ENCODE measurements at regions not wholly inside any gene's neighbourhood (a gene's known extent, or its start where the extent isn't known, plus 50 kb on each side); places are given as distances from the start of the nearest gene placed in this dataset.

DNA sequence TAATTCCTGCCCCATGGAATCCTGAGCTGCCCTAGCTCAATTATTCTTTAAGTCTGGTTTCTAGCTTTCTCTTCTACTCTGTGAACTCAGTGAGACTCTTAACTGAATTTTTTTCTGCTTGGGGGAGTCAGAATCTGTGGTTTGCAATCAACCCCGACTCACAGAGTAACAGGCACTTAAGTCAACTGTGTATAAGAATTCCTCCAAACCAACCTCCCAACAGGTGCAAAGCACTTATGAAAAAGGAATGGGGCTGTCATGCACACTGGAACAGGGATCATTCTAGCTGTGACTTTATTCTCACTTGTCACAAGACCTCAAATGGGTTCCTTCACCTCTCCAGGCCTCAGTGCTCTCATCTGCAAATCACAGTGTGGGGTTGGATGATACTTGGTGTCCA, 60.3 kb upstream of the SYT6 start:
- Histone ChIP-seq H3K4ac (ENCODE audit: low read depth, low read length) (no peak overlapping the region), H3K9me3 (ENCODE audit: control insufficient read depth, insufficient read depth, low read length) (no peaks in the 10 kb centered on the region), H4K8ac (ENCODE audit: low read depth in 2 of 2, low read length in 2 of 2) (no peak overlapping the region), H3K56ac (ENCODE audit: extremely low read depth, insufficient read depth, low read length) (no peak overlapping the region), H4K91ac (ENCODE audit: insufficient read depth, low read depth, low read length) (no peak overlapping the region), H3K36me3 (ENCODE audit: control insufficient read depth, insufficient read depth, low read length) (no peaks in the 10 kb centered on the region), H2AK5ac (ENCODE audit: low read depth, low read length) (no peak overlapping the region), H3K9me1 (ENCODE audit: insufficient read depth, low read length) (peaks cover 4% of the 10 kb centered on the region), H3K9ac (ENCODE audit: low read depth, low read length) (no peak overlapping the region), H3K18ac (ENCODE audit: low read depth, low read length) (no peak overlapping the region), H4K20me1 (ENCODE audit: insufficient read depth, low read length) (no peaks in the 10 kb centered on the region), H2BK5ac (ENCODE audit: low read depth, low read length, poor library complexity, severe bottlenecking) (no peak overlapping the region), H2BK15ac (ENCODE audit: low read depth, low read length) (no peak overlapping the region), H2BK20ac (ENCODE audit: low read depth, low read length) (no peak overlapping the region), H3K79me1 (ENCODE audit: low read depth in 1 of 2, low read length in 2 of 2) (no peaks in the 10 kb centered on the region), H3K4me1 (ENCODE audit: control insufficient read depth, insufficient read depth, low read length) (no peaks in the 10 kb centered on the region), H3K27me3 (ENCODE audit: control insufficient read depth, insufficient read depth, low read length) (peaks cover 19% of the 10 kb centered on the region), H2BK120ac (ENCODE audit: low read depth, low read length) (no peak overlapping the region), H2AK9ac (replicated peaks; ENCODE audit: low read depth, low read length, poor library complexity) (no peak overlapping the region), H3K4me2 (ENCODE audit: low read depth, low read length) (no peak overlapping the region), H4K5ac (ENCODE audit: low read depth, low read length) (no peak overlapping the region), H3K14ac (replicated peaks; ENCODE audit: low read depth, low read length) (no peak overlapping the region), H3K4me3 (ENCODE audit: insufficient read depth, low read depth, low read length) (no peak overlapping the region), H3K23ac (ENCODE audit: low read depth, low read length) (no peak overlapping the region), H3K27ac (ENCODE audit: insufficient read depth, low read length) (no peak overlapping the region), H2AFZ (replicated peaks; ENCODE audit: low read length, poor library complexity) (no peak overlapping the region)
- ChIA-PET POLR2A (ENCODE audit: unreplicated experiment) (no interaction called here), CTCF (no interaction called here)
- no peak for ATAC-seq (ENCODE audit: low read depth)
- WGBS, 2 experiments (ENCODE audit: extremely low coverage in 2 of 2, insufficient read length in 1 of 2): no CpG with 5 or more reads among the region's 1 CpG
- dilution Hi-C loops (cut with HindIII; ENCODE audit: low sequenced_read_pairs, unreplicated experiment) (no loop called here), intact Hi-C loops (cut with micrococcal nuclease) (no loop called here), in situ Hi-C loops (cut with MboI; ENCODE audit: low sequenced_read_pairs) (no loop called here)
- TF ChIP-seq MXI1 (IDR thresholded peaks at IDR 0.05; ENCODE audit: borderline replicate concordance, low read depth, low read length): no peak
- TF ChIP-seq, protein P1, sequence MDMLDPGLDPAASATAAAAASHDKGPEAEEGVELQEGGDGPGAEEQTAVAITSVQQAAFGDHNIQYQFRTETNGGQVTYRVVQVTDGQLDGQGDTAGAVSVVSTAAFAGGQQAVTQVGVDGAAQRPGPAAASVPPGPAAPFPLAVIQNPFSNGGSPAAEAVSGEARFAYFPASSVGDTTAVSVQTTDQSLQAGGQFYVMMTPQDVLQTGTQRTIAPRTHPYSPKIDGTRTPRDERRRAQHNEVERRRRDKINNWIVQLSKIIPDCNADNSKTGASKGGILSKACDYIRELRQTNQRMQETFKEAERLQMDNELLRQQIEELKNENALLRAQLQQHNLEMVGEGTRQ (IDR thresholded peaks at IDR 0.05; ENCODE audit: low read depth, low read length): no peak
- TF ChIP-seq, protein P2, sequence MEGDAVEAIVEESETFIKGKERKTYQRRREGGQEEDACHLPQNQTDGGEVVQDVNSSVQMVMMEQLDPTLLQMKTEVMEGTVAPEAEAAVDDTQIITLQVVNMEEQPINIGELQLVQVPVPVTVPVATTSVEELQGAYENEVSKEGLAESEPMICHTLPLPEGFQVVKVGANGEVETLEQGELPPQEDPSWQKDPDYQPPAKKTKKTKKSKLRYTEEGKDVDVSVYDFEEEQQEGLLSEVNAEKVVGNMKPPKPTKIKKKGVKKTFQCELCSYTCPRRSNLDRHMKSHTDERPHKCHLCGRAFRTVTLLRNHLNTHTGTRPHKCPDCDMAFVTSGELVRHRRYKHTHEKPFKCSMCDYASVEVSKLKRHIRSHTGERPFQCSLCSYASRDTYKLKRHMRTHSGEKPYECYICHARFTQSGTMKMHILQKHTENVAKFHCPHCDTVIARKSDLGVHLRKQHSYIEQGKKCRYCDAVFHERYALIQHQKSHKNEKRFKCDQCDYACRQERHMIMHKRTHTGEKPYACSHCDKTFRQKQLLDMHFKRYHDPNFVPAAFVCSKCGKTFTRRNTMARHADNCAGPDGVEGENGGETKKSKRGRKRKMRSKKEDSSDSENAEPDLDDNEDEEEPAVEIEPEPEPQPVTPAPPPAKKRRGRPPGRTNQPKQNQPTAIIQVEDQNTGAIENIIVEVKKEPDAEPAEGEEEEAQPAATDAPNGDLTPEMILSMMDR (conservative IDR thresholded peaks at IDR 0.05; ENCODE audit: low read depth, low read length): no peak
- TF ChIP-seq NFE2L2 (IDR thresholded peaks at IDR 0.05; ENCODE audit: low read depth, low read length): no peak
- TF ChIP-seq POLR2A (IDR thresholded peaks at IDR 0.05; ENCODE audit: low read depth, low read length): no peak
- no peak for TF ChIP-seq RAD21 (IDR thresholded peaks at IDR 0.05; ENCODE audit: low read length)
- TF ChIP-seq, protein P3, sequence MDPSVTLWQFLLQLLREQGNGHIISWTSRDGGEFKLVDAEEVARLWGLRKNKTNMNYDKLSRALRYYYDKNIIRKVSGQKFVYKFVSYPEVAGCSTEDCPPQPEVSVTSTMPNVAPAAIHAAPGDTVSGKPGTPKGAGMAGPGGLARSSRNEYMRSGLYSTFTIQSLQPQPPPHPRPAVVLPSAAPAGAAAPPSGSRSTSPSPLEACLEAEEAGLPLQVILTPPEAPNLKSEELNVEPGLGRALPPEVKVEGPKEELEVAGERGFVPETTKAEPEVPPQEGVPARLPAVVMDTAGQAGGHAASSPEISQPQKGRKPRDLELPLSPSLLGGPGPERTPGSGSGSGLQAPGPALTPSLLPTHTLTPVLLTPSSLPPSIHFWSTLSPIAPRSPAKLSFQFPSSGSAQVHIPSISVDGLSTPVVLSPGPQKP (IDR thresholded peaks at IDR 0.05; ENCODE audit: borderline replicate concordance, low read depth, low read length): no peak
- no peak for DNase-seq
- no TSS peak for BruUV-seq (replicated peaks)

All from IMR-90 (cell line).